ENCODE measurements at regions not wholly inside any gene's neighbourhood (a gene's known extent, or its start where the extent isn't known, plus 50 kb on each side); places are given as distances from the start of the nearest gene placed in this dataset.
A peak's percentile ranks its signal among the peaks of the same experiment; 100 is the strongest.

DNA sequence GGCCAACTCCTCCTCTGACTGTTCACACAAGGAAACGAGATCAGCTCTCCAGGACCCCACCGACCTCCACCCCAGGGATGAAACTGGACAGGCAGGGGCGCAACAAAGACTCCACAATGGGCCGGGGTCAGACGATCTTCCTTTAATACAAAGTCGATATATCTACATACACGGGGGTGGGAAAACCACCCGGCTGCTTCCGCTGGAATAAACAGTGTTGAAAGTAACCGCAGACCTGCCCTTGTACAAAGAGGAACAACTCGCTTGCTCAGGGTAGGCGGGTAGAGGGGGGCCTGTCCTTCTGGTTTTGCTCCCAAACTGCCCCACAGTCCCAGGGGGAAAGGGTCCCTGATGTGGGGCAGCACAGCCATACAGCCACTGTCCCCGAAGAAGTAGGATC, 135.2 kb downstream of the PTPRS start (continued):
- TF ChIP-seq, protein P1, sequence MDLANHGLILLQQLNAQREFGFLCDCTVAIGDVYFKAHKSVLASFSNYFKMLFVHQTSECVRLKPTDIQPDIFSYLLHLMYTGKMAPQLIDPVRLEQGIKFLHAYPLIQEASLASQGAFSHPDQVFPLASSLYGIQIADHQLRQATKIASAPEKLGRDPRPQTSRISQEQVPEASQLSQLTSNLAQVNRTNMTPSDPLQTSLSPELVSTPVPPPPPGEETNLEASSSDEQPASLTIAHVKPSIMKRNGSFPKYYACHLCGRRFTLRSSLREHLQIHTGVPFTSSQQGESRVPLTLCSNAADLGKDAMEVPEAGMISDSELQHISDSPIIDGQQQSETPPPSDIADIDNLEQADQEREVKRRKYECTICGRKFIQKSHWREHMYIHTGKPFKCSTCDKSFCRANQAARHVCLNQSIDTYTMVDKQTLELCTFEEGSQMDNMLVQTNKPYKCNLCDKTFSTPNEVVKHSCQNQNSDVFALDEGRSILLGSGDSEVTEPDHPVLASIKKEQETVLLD (CRISPR knock-in tag; IDR thresholded peaks at IDR 0.05; ENCODE audit: low read depth), result no peak

DNA sequence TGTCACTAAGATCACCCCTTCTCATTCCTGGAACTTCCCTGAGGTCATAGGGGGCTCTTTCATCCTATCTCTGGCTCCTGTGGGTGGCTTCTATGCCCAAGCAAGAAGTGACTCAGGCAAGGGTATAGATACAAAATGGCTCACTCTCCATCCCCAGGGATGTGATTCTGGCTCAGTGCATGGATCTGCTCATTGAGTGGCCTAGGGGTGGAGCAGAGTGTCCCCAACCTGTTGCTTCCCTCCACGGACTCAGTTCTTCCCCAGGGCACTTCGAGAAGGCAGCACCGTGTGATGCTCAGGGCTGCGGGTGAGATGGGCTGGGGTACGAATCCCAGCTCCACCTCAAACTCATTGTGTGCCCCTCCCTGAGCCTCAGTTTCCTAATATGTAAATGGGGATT, 136.4 kb downstream of the PTPRS start:
- FAIRE-seq, result no peak
- BruUV-seq (replicated peaks), result no TSS peak

More for the DNA sequence above, 136.4 kb downstream of the PTPRS start:
- Histone ChIP-seq H3K27ac (ENCODE audit: extremely low read length, insufficient read depth, low read length) (no peak overlapping the region), H3K27me3 (ENCODE audit: control insufficient read depth in 1 of 2, insufficient read depth in 2 of 2, low read length in 2 of 2) (no peaks in the 10 kb centered on the region), H3K4me3 (replicated peaks in 1 of 3; ENCODE audit: insufficient read depth in 1 of 3, low read depth in 2 of 3, low read length in 3 of 3) (no peak overlapping the region), H3K4me2 (ENCODE audit: low read depth, low read length) (no peak overlapping the region), H3K36me3 (replicated peaks in 1 of 2; ENCODE audit: control insufficient read depth in 1 of 2, insufficient read depth in 2 of 2, low read length in 2 of 2) (peaks cover 6 to 17% of the 10 kb centered on the region in 2 experiments; a peak in 4 of 5 replicates), H3K4me1 (ENCODE audit: insufficient read depth, low read length) (no peaks in the 10 kb centered on the region), H2AFZ (ENCODE audit: low read length) (no peak overlapping the region), H3K79me2 (ENCODE audit: insufficient read depth, low read length) (no peaks in the 10 kb centered on the region), H4K20me1 (ENCODE audit: insufficient read depth, low read length) (no peaks in the 10 kb centered on the region), H3K9me3 (ENCODE audit: low read length) (peaks cover 5% of the 10 kb centered on the region; the same call in 1 of the 2 replicates), H3K9ac (ENCODE audit: insufficient read depth, low read depth, low read length) (no peak overlapping the region)
- in situ Hi-C loops (cut with HindIII; ENCODE audit: extremely low pct_ligation_motif_present, low pct_unique_long_range_greater_than_20kb) (no loop called here), intact Hi-C loops (cut with micrococcal nuclease; ENCODE audit: unreplicated experiment) (no loop called here)
- 90% methylated on average over 4 of the region's 5 CpGs for WGBS (ENCODE audit: low lambda C conversion rate)
- ATAC-seq (0 out of 3 replicates have a peak, but pooled peaks have one; percentile 30), DNase-seq (ENCODE audit: low spot score) (no peak)
- CTCF ChIA-PET (ENCODE audit: low intra/inter-chr PET ratio, low total read pairs), result no interaction called here
- TF ChIP-seq TOPORS (CRISPR knock-in tag; IDR thresholded peaks at IDR 0.05), result no peak
- no peak for TF ChIP-seq MAZ (IDR thresholded peaks at IDR 0.05; ENCODE audit: borderline replicate concordance, low read depth, low read length)
- no peak for TF ChIP-seq MAZ (CRISPR knock-in tag; IDR thresholded peaks at IDR 0.05; ENCODE audit: low read depth)
- TF ChIP-seq, protein P2, sequence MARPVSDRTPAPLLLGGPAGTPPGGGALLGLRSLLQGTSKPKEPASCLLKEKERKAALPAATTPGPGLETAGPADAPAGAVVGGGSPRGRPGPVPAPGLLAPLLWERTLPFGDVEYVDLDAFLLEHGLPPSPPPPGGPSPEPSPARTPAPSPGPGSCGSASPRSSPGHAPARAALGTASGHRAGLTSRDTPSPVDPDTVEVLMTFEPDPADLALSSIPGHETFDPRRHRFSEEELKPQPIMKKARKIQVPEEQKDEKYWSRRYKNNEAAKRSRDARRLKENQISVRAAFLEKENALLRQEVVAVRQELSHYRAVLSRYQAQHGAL (CRISPR knock-in tag; IDR thresholded peaks at IDR 0.05; ENCODE audit: not compliant biosample characterization), result no peak
- no peak for TF ChIP-seq NCOA2 (CRISPR knock-in tag; IDR thresholded peaks at IDR 0.05)
- POLR2A ChIA-PET, result no interaction called here

Measured in HepG2 (cell line).